Osteocyte (in vitro differentiated cells): ENCODE measurements at regions not wholly inside any gene's neighbourhood (a gene's known extent, or its start where the extent isn't known, plus 50 kb on each side); places are given as distances from the start of the nearest gene placed in this dataset.
A peak's percentile ranks its signal among the peaks of the same experiment; 100 is the strongest.
"Not testable (repeated sequence)": the region's sequence is repeated elsewhere in the genome, so short reads cannot be mapped to it uniquely, and the experiment has no call there.

Source experiments
- DNase-seq: peaks from one replicate; pipeline ENCODE4 v3.0.0; 2021; ENCODE audit warnings: mixed read lengths; ENCODE audit not compliant: unreplicated experiment; ENCODE audit errors: extremely low spot score
- H3K27ac Mint-ChIP-seq: one replicate; pipeline ENCODE4 v1.8.0; 2021; ENCODE audit warnings: mild to moderate bottlenecking, mixed read lengths; ENCODE audit not compliant: unreplicated experiment
- H3K27me3 Mint-ChIP-seq: one replicate; pipeline ENCODE4 v1.8.0; 2021; ENCODE audit warnings: mixed read lengths; ENCODE audit not compliant: unreplicated experiment
- H3K36me3 Mint-ChIP-seq: one replicate; pipeline ENCODE4 v1.8.0; 2021; ENCODE audit warnings: mixed read lengths; ENCODE audit not compliant: unreplicated experiment
- H3K4me1 Mint-ChIP-seq: one replicate; pipeline ENCODE4 v1.8.0; 2021; ENCODE audit warnings: mixed read lengths; ENCODE audit not compliant: unreplicated experiment
- H3K4me3 Mint-ChIP-seq: one replicate; pipeline ENCODE4 v1.8.0; 2021; ENCODE audit warnings: mild to moderate bottlenecking, moderate library complexity, mixed read lengths; ENCODE audit not compliant: unreplicated experiment
- H3K9me3 Mint-ChIP-seq: one replicate; pipeline ENCODE4 v1.8.0; 2021; ENCODE audit warnings: mixed read lengths; ENCODE audit not compliant: unreplicated experiment
- CTCF ChIP-seq: fragments of 200-600 bp; sonication (generic); IDR thresholded peaks from 2 replicates; pipeline ENCODE4 v1.5.0; 2021; ENCODE audit warnings: antibody characterized with exemption, mild to moderate bottlenecking, moderate library complexity

- DNase-seq = no peak
- H3K36me3 Mint-ChIP-seq = no peaks in the 10 kb centered on the region
- TF ChIP-seq CTCF = no peak
- no peak overlapping the region for H3K4me3 Mint-ChIP-seq
- no peaks in the 10 kb centered on the region for H3K27me3 Mint-ChIP-seq
- peaks cover 5% of the 10 kb centered on the region for H3K9me3 Mint-ChIP-seq
- peaks cover 13% of the 10 kb centered on the region for H3K4me1 Mint-ChIP-seq
- H3K27ac Mint-ChIP-seq = no peak overlapping the region
These were observed 123.8 kb downstream of the BANF2 start for GRCh38 chr20:17823409-17824144.

- DNase-seq = no peak
- Mint-ChIP-seq H3K36me3 (no peaks in the 10 kb centered on the region), H3K4me3 (no peak overlapping the region), H3K27ac (no peak overlapping the region), H3K9me3 (peaks cover 5% of the 10 kb centered on the region), H3K27me3 (no peaks in the 10 kb centered on the region), H3K4me1 (peaks cover 13% of the 10 kb centered on the region)
- TF ChIP-seq CTCF = no peak
These were observed 123.0 kb downstream of the BANF2 start for GRCh38 chr20:17822540-17823408.

DNA sequence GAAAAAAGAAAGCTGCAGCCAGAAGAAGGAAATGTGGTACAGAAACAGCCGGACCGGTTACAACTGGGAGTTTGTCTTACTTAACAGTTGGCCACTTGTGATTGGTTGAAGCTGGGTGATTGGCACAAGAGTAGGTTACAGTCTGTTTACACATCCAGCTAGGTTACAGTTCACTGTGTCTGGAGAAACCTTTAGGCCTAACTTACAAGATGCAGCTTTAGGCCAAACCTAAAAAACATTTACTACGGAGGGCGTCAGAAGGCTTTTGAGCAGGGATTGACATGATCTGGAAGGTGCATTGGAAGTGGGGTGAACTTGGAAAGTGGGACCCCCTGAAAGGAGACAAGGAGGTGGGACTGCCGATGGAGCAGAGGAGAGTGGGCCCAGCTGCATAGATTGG, 122.3 kb downstream of the BANF2 start:
- H3K4me1 Mint-ChIP-seq = peaks cover 18% of the 10 kb centered on the region
- no peak for DNase-seq
- H3K4me3 Mint-ChIP-seq = no peak overlapping the region
- no peak for TF ChIP-seq CTCF
- H3K27me3 Mint-ChIP-seq = no peaks in the 10 kb centered on the region
- peak overlapping the region; percentile 21 for H3K27ac Mint-ChIP-seq
- H3K36me3 Mint-ChIP-seq = no peaks in the 10 kb centered on the region
- H3K9me3 Mint-ChIP-seq = peaks cover 5% of the 10 kb centered on the region

GRCh38 chr20:17821606-17822005, 121.8 kb downstream of the BANF2 start:
- H3K9me3 Mint-ChIP-seq, H3K4me3 Mint-ChIP-seq, DNase-seq, H3K36me3 Mint-ChIP-seq, H3K27me3 Mint-ChIP-seq: not testable (repeated sequence)
- peak overlapping the region; percentile 21 for H3K27ac Mint-ChIP-seq
- H3K4me1 Mint-ChIP-seq = peaks cover 20% of the 10 kb centered on the region

GRCh38 chr20:17819395-17820093, 119.8 kb downstream of the BANF2 start:
- Mint-ChIP-seq H3K4me3 (no peak overlapping the region), H3K4me1 (peaks cover 11% of the 10 kb centered on the region), H3K9me3 (peaks cover 5% of the 10 kb centered on the region), H3K27ac (no peak overlapping the region), H3K27me3 (no peaks in the 10 kb centered on the region), H3K36me3 (no peaks in the 10 kb centered on the region)
- no peak for DNase-seq
- TF ChIP-seq CTCF = no peak
